ENCODE measurements at regions not wholly inside any gene's neighbourhood (a gene's known extent, or its start where the extent isn't known, plus 50 kb on each side); places are given as distances from the start of the nearest gene placed in this dataset.
A peak's percentile ranks its signal among the peaks of the same experiment; 100 is the strongest.
"Not testable (repeated sequence)": the region's sequence is repeated elsewhere in the genome, so short reads cannot be mapped to it uniquely, and the experiment has no call there.

GRCh38 chr13:24950611-24951010, 145.3 kb upstream of the PABPC3 start:
- not testable (repeated sequence) for H3K9me3 ChIP-seq (ENCODE audit: control insufficient read depth, low read length); H3K36me3 ChIP-seq (ENCODE audit: control insufficient read depth, insufficient read depth, low read length); H3K79me2 ChIP-seq; H3K4me3 ChIP-seq (ENCODE audit: low read depth, low read length); H2AFZ ChIP-seq; H3K4me2 ChIP-seq (ENCODE audit: low read length); H3K27ac ChIP-seq; H3K27me3 ChIP-seq (ENCODE audit: control insufficient read depth, insufficient read depth, low read length); H3K9ac ChIP-seq; H3K4me1 ChIP-seq

DNA sequence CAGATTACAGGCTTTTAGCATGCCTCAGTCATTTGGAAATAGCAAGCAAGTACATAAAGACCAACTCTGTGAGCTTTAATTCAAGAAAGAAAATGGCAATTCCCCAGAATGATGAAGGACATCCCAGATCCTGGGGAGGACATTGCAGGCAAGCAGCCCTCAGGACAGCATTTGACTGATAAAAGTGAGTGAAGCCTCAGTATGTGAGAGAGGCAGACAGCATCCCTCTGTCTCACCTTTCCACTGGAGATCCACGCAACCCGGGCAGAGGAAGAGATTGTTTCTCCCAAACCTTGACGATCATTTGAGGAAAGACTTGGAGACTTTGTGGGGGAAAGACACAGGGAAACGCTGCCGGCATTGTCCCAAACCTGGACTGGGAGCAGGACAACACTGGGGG, 128.0 kb upstream of the PABPC3 start:
- not testable (repeated sequence) for H3K79me2 ChIP-seq; H3K4me1 ChIP-seq; H3K9me3 ChIP-seq (ENCODE audit: control insufficient read depth, low read length); H3K27ac ChIP-seq; H3K9ac ChIP-seq; H3K27me3 ChIP-seq (ENCODE audit: control insufficient read depth, insufficient read depth, low read length); H3K4me3 ChIP-seq (ENCODE audit: low read depth, low read length); H3K36me3 ChIP-seq (ENCODE audit: control insufficient read depth, insufficient read depth, low read length)
- Histone ChIP-seq H3K4me2 (ENCODE audit: low read length) (peak overlapping the region; percentile 22), H2AFZ (peak overlapping the region; percentile 76)

DNA sequence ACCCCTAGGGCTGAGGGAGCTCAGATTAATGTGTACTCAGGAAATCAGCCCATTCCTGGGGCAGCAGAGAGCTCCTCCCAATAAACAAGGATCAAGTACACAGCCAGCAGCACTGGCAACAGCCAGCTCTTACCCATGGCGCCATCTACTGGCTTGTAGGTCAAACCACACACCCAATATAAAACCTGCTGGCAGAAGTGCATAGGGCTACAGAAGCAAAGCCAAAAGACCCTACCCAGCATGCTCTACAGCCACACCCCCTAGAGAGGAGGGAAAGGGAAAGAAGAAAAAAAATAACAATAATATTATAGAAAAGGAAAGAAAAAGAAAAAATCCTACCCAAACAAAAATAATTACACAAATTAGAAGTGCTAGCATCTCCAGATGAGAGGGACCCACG, 127.5 kb upstream of the PABPC3 start:
- H3K79me2 ChIP-seq; H3K27ac ChIP-seq; H3K9ac ChIP-seq; H3K27me3 ChIP-seq (ENCODE audit: control insufficient read depth, insufficient read depth, low read length); H3K9me3 ChIP-seq (ENCODE audit: control insufficient read depth, low read length); H3K4me1 ChIP-seq; H3K4me3 ChIP-seq (ENCODE audit: low read depth, low read length); H3K36me3 ChIP-seq (ENCODE audit: control insufficient read depth, insufficient read depth, low read length); H3K4me2 ChIP-seq (ENCODE audit: low read length): not testable (repeated sequence)
- TF ChIP-seq, protein P1, sequence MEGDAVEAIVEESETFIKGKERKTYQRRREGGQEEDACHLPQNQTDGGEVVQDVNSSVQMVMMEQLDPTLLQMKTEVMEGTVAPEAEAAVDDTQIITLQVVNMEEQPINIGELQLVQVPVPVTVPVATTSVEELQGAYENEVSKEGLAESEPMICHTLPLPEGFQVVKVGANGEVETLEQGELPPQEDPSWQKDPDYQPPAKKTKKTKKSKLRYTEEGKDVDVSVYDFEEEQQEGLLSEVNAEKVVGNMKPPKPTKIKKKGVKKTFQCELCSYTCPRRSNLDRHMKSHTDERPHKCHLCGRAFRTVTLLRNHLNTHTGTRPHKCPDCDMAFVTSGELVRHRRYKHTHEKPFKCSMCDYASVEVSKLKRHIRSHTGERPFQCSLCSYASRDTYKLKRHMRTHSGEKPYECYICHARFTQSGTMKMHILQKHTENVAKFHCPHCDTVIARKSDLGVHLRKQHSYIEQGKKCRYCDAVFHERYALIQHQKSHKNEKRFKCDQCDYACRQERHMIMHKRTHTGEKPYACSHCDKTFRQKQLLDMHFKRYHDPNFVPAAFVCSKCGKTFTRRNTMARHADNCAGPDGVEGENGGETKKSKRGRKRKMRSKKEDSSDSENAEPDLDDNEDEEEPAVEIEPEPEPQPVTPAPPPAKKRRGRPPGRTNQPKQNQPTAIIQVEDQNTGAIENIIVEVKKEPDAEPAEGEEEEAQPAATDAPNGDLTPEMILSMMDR (IDR thresholded peaks at IDR 0.05) = peak; percentile 21
- peak overlapping the region; percentile 76 for H2AFZ ChIP-seq

DNA sequence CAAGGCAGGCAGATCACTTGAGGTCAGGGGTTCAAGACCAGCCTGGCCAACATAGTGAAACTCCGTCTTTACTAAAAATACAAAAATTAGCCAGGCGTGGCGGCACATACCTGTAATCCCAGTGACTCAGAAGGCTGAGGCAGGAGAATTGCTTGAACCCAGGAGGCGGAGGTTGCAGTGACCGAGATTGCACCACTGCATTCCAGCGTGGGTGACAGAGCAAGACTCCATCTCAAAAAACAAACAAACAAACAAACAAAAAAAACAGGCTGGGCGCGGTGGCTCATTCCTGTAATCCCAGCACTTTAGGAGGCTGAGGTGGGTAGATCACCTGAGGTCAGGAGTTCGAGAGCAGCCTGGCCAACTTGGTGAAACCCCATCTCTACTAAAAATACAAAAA, 122.8 kb upstream of the PABPC3 start:
- not testable (repeated sequence) for H2AFZ ChIP-seq; H3K9ac ChIP-seq; H3K4me3 ChIP-seq (ENCODE audit: low read depth, low read length); H3K4me1 ChIP-seq; H3K9me3 ChIP-seq (ENCODE audit: control insufficient read depth, low read length); H3K27ac ChIP-seq; H3K27me3 ChIP-seq (ENCODE audit: control insufficient read depth, insufficient read depth, low read length); H3K79me2 ChIP-seq; H3K4me2 ChIP-seq (ENCODE audit: low read length); H3K36me3 ChIP-seq (ENCODE audit: control insufficient read depth, insufficient read depth, low read length)

DNA sequence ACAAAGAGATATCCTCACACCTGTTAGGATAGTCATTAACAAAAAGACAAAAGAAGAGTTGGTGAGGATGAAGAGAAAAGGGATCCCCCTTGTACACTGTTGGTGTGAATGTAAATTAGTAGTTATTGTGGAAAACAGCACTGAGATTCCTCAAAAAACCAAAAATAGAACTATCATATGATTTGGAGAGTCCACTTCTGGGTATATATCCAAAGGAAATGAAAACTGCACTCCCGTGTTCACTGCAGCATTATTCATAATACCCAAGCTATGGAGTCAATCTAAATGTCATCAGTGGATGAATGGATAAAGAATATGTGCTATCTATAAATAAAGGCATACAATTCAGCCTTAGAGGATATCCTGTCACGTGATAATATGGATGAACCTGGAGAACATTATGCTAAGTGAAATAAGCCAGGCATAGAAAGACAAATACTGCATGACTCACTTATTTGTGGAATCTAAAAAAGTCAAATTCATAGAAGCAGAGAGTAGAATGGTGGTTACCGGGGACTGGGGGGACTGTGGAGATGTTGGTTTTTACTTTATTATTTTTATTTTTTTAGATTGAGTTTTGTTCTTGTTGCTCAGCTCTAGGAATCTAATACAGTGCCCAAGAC, 114.6 kb upstream of the PABPC3 start:
- not testable (repeated sequence) for H3K27me3 ChIP-seq (ENCODE audit: control insufficient read depth, insufficient read depth, low read length); H3K27ac ChIP-seq; H3K9ac ChIP-seq; H3K36me3 ChIP-seq (ENCODE audit: control insufficient read depth, insufficient read depth, low read length); H3K4me3 ChIP-seq (ENCODE audit: low read depth, low read length); H3K9me3 ChIP-seq (ENCODE audit: control insufficient read depth, low read length); H3K79me2 ChIP-seq; H3K4me1 ChIP-seq; H2AFZ ChIP-seq; H3K4me2 ChIP-seq (ENCODE audit: low read length)

DNA sequence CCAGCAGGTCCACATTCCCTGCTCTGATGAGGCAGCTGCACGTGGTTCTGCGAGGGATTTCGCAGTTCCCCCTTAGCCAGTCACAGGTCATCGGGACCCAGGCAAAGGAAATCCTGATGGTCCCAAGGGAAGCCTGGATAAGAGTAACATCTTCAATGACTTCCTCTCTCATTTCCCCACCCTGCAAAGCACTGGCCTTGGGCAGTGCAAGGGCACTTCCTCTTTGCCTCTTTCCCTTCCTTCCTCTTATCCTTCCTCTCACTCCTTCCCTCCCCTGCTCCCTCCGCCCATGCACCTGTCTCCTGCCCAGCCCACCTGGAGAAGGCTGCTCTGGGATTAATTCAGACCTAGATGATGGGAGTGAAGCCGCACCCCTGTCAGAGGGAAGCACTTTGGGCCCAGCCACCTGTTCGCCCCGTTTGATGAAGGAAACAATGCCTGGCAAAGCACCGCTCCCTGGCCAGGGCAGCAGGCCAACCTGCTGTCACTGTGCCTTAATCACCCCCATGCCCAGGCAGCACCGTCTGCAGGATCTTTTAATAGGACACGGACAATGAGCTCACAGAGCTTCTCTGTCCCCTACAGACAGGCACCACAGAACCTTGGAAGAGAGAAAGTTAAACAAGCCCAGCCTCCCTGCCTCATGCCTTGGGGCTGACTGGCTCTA, 113.5 kb upstream of the PABPC3 start:
- Histone ChIP-seq H3K4me1 (no peaks in the 10 kb centered on the region), H3K9me3 (ENCODE audit: control insufficient read depth, low read length) (no peaks in the 10 kb centered on the region), H3K4me2 (ENCODE audit: low read length) (no peak overlapping the region), H3K36me3 (ENCODE audit: control insufficient read depth, insufficient read depth, low read length) (no peaks in the 10 kb centered on the region), H3K79me2 (no peaks in the 10 kb centered on the region), H3K27ac (no peak overlapping the region), H2AFZ (no peak overlapping the region), H3K4me3 (ENCODE audit: low read depth, low read length) (no peak overlapping the region), H3K27me3 (ENCODE audit: control insufficient read depth, insufficient read depth, low read length) (no peaks in the 10 kb centered on the region), H3K9ac (no peak overlapping the region)
- TF ChIP-seq, protein P1 (IDR thresholded peaks at IDR 0.05) = no peak
